ENCODE measurements at regions not wholly inside any gene's neighbourhood (a gene's known extent, or its start where the extent isn't known, plus 50 kb on each side); places are given as distances from the start of the nearest gene placed in this dataset.
A peak's percentile ranks its signal among the peaks of the same experiment; 100 is the strongest.

GRCh38 chr14:38730420-38730819 lies 372.6 kb downstream of the SEC23A start:
- no peaks in the 10 kb centered on the region for H3K4me1 Mint-ChIP-seq
- no peak for ATAC-seq
- Histone ChIP-seq H3K4me3 (ENCODE audit: low read length) (no peak overlapping the region), H3K36me3 (ENCODE audit: control insufficient read depth in 2 of 3, insufficient read depth in 3 of 3, low read length in 3 of 3) (no peaks in the 10 kb centered on the region), H3K27me3 (ENCODE audit: control insufficient read depth in 2 of 2, insufficient read depth in 2 of 2, low read length in 2 of 2) (no peaks in the 10 kb centered on the region), H3K9me3 (ENCODE audit: control insufficient read depth in 2 of 3, low read length in 3 of 3) (no peaks in the 10 kb centered on the region), H3K4me1 (ENCODE audit: control insufficient read depth in 2 of 2, insufficient read depth in 2 of 2, low read length in 2 of 2) (no peaks in the 10 kb centered on the region), H3K27ac (ENCODE audit: low read depth, low read length) (no peak overlapping the region)
- no peak for DNase-seq
- no peak overlapping the region for H3K4me3 Mint-ChIP-seq
- peaks cover 0 to 10% (median 2%) of the 10 kb centered on the region in 11 donors for H3K9me3 Mint-ChIP-seq
- ChIA-PET POLR2A (no interaction called here), CTCF (no interaction called here)
- H3K36me3 Mint-ChIP-seq: no peaks in the 10 kb centered on the region
- H3K27ac Mint-ChIP-seq: no peak overlapping the region
- peaks cover 0 to 7% (median 0%) of the 10 kb centered on the region in 5 donors for H3K27me3 Mint-ChIP-seq
- intact Hi-C loops (cut with micrococcal nuclease): no loop called here

GRCh38 chr14:38727731-38728130 lies 375.3 kb downstream of the SEC23A start:
- POLR2A ChIA-PET: no interaction called here
- peaks cover 0 to under 1% (median 0%) of the 10 kb centered on the region in 11 donors for H3K9me3 Mint-ChIP-seq

GRCh38 chr14:38724621-38725020 lies 378.4 kb downstream of the SEC23A start:
- peaks cover 0 to 7% (median 0%) of the 10 kb centered on the region in 5 donors for H3K27me3 Mint-ChIP-seq
- Histone ChIP-seq H3K4me1 (ENCODE audit: control insufficient read depth in 2 of 2, insufficient read depth in 2 of 2, low read length in 2 of 2) (no peaks in the 10 kb centered on the region), H3K4me3 (ENCODE audit: low read length) (no peak overlapping the region), H3K27me3 (ENCODE audit: control insufficient read depth in 2 of 2, insufficient read depth in 2 of 2, low read length in 2 of 2) (no peaks in the 10 kb centered on the region), H3K9me3 (ENCODE audit: control insufficient read depth in 2 of 3, low read length in 3 of 3) (no peaks in the 10 kb centered on the region), H3K27ac (ENCODE audit: low read depth, low read length) (no peak overlapping the region), H3K36me3 (ENCODE audit: control insufficient read depth in 2 of 3, insufficient read depth in 3 of 3, low read length in 3 of 3) (no peaks in the 10 kb centered on the region)
- no peak overlapping the region for H3K27ac Mint-ChIP-seq
- no peak overlapping the region for H3K4me3 Mint-ChIP-seq
- POLR2A ChIA-PET: no interaction called here
- H3K4me1 Mint-ChIP-seq: no peaks in the 10 kb centered on the region
- ATAC-seq (no peak), DNase-seq (no peak)
- CTCF ChIA-PET: no interaction called here
- H3K36me3 Mint-ChIP-seq: no peaks in the 10 kb centered on the region
- intact Hi-C loops (cut with micrococcal nuclease): loop anchor here in 1 of 2 donors (5.0 to 10.0 kb wide), 2 partner anchors 293 to 640 kb away; no protein-coding TSS in a partner anchor
- H3K9me3 Mint-ChIP-seq: peaks cover 0 to 6% (median 0%) of the 10 kb centered on the region in 11 donors

More at GRCh38 chr14:38727731-38728130, 375.3 kb downstream of the SEC23A start:
- no peaks in the 10 kb centered on the region for H3K27me3 ChIP-seq (ENCODE audit: control insufficient read depth in 2 of 2, insufficient read depth in 2 of 2, low read length in 2 of 2)
- no peaks in the 10 kb centered on the region for H3K9me3 ChIP-seq (ENCODE audit: control insufficient read depth in 2 of 3, low read length in 3 of 3)
- no peaks in the 10 kb centered on the region for H3K36me3 ChIP-seq (ENCODE audit: control insufficient read depth in 2 of 3, insufficient read depth in 3 of 3, low read length in 3 of 3)
- no peak overlapping the region for H3K4me3 ChIP-seq (ENCODE audit: low read length)
- ATAC-seq (no peak), DNase-seq (no peak)
- CTCF ChIA-PET: no interaction called here
- no peaks in the 10 kb centered on the region for H3K4me1 ChIP-seq (ENCODE audit: control insufficient read depth in 2 of 2, insufficient read depth in 2 of 2, low read length in 2 of 2)
- intact Hi-C loops (cut with micrococcal nuclease): loop anchor here in 1 of 2 donors (10.0 kb wide), 1 partner anchor 637 kb away; no protein-coding TSS in a partner anchor
- H3K27ac ChIP-seq (ENCODE audit: low read depth, low read length): no peak overlapping the region
- Mint-ChIP-seq H3K4me1 (no peaks in the 10 kb centered on the region), H3K4me3 (no peak overlapping the region), H3K27me3 (peaks cover 0 to 7% (median 0%) of the 10 kb centered on the region in 5 donors), H3K36me3 (no peaks in the 10 kb centered on the region), H3K27ac (no peak overlapping the region)

GRCh38 chr14:38723959-38724358 lies 379.1 kb downstream of the SEC23A start:
- H3K4me1 Mint-ChIP-seq: no peaks in the 10 kb centered on the region
- Histone ChIP-seq H3K27ac (ENCODE audit: low read depth, low read length) (no peak overlapping the region), H3K9me3 (ENCODE audit: control insufficient read depth in 2 of 3, low read length in 3 of 3) (no peaks in the 10 kb centered on the region), H3K27me3 (ENCODE audit: control insufficient read depth in 2 of 2, insufficient read depth in 2 of 2, low read length in 2 of 2) (no peaks in the 10 kb centered on the region), H3K4me3 (ENCODE audit: low read length) (no peak overlapping the region), H3K4me1 (ENCODE audit: control insufficient read depth in 2 of 2, insufficient read depth in 2 of 2, low read length in 2 of 2) (no peaks in the 10 kb centered on the region), H3K36me3 (ENCODE audit: control insufficient read depth in 2 of 3, insufficient read depth in 3 of 3, low read length in 3 of 3) (no peaks in the 10 kb centered on the region)
- no peak overlapping the region for H3K4me3 Mint-ChIP-seq
- H3K27ac Mint-ChIP-seq: no peak overlapping the region
- ATAC-seq: no peak
- peaks cover 0 to 6% (median 0%) of the 10 kb centered on the region in 11 donors for H3K9me3 Mint-ChIP-seq
- ChIA-PET CTCF (no interaction called here), POLR2A (no interaction called here)
- no peak for DNase-seq
- H3K27me3 Mint-ChIP-seq: peaks cover 0 to 7% (median 0%) of the 10 kb centered on the region in 5 donors
- no peaks in the 10 kb centered on the region for H3K36me3 Mint-ChIP-seq
- intact Hi-C loops (cut with micrococcal nuclease): loop anchor here (2.0 to 10.0 kb wide), 3 partner anchors 291 to 641 kb away; no protein-coding TSS in a partner anchor

- Mint-ChIP-seq H3K4me1 (no peaks in the 10 kb centered on the region), H3K4me3 (no peak overlapping the region), H3K9me3 (peaks cover 0 to 10% (median 0%) of the 10 kb centered on the region in 11 donors), H3K27me3 (peaks cover 0 to 7% (median 0%) of the 10 kb centered on the region in 5 donors), H3K27ac (no peak overlapping the region), H3K36me3 (no peaks in the 10 kb centered on the region)
- POLR2A ChIA-PET: no interaction called here
- no peak for ATAC-seq
- DNase-seq: no peak
- intact Hi-C loops (cut with micrococcal nuclease): loop anchor here (2.0 to 10.0 kb wide), 3 partner anchors 292 to 642 kb away; no protein-coding TSS in a partner anchor
- Histone ChIP-seq H3K4me3 (ENCODE audit: low read length) (no peak overlapping the region), H3K9me3 (ENCODE audit: control insufficient read depth in 2 of 3, low read length in 3 of 3) (no peaks in the 10 kb centered on the region), H3K4me1 (ENCODE audit: control insufficient read depth in 2 of 2, insufficient read depth in 2 of 2, low read length in 2 of 2) (no peaks in the 10 kb centered on the region), H3K36me3 (ENCODE audit: control insufficient read depth in 2 of 3, insufficient read depth in 3 of 3, low read length in 3 of 3) (no peaks in the 10 kb centered on the region), H3K27me3 (ENCODE audit: control insufficient read depth in 2 of 2, insufficient read depth in 2 of 2, low read length in 2 of 2) (no peaks in the 10 kb centered on the region), H3K27ac (ENCODE audit: low read depth, low read length) (no peak overlapping the region)
- CTCF ChIA-PET: no interaction called here
These were observed 379.8 kb downstream of the SEC23A start for GRCh38 chr14:38723277-38723676.

GRCh38 chr14:38721822-38722431 lies 381.1 kb downstream of the SEC23A start:
- H3K9me3 Mint-ChIP-seq: peaks cover 0 to 10% (median 0%) of the 10 kb centered on the region in 11 donors
- no peaks in the 10 kb centered on the region for H3K27me3 ChIP-seq (ENCODE audit: control insufficient read depth in 2 of 2, insufficient read depth in 2 of 2, low read length in 2 of 2)
- H3K4me3 Mint-ChIP-seq: no peak overlapping the region
- DNase-seq (peak in 1 of 9 donors; percentile 2), ATAC-seq (peak; percentile 70)
- H3K27ac Mint-ChIP-seq: no peak overlapping the region
- no peaks in the 10 kb centered on the region for H3K4me1 Mint-ChIP-seq
- no peak overlapping the region for H3K27ac ChIP-seq (ENCODE audit: low read depth, low read length)
- CTCF ChIA-PET: no interaction called here
- no peaks in the 10 kb centered on the region for H3K4me1 ChIP-seq (ENCODE audit: control insufficient read depth in 2 of 2, insufficient read depth in 2 of 2, low read length in 2 of 2)
- no peaks in the 10 kb centered on the region for H3K27me3 Mint-ChIP-seq
- H3K36me3 ChIP-seq (ENCODE audit: control insufficient read depth in 2 of 3, insufficient read depth in 3 of 3, low read length in 3 of 3): no peaks in the 10 kb centered on the region
- H3K4me3 ChIP-seq (ENCODE audit: low read length): no peak overlapping the region
- no peaks in the 10 kb centered on the region for H3K9me3 ChIP-seq (ENCODE audit: control insufficient read depth in 2 of 3, low read length in 3 of 3)
- intact Hi-C loops (cut with micrococcal nuclease): loop anchor here (1.0 to 10.0 kb wide), 4 partner anchors 145 to 643 kb away; no protein-coding TSS in a partner anchor
- POLR2A ChIA-PET: no interaction called here
- H3K36me3 Mint-ChIP-seq: no peaks in the 10 kb centered on the region

GRCh38 chr14:38718519-38718918 lies 384.5 kb downstream of the SEC23A start:
- H3K27ac ChIP-seq (ENCODE audit: low read depth, low read length): no peak overlapping the region
- H3K4me1 Mint-ChIP-seq: no peaks in the 10 kb centered on the region
- no peaks in the 10 kb centered on the region for H3K36me3 Mint-ChIP-seq
- ChIA-PET POLR2A (no interaction called here), CTCF (no interaction called here)
- no peak overlapping the region for H3K4me3 Mint-ChIP-seq
- no peak overlapping the region for H3K4me3 ChIP-seq (ENCODE audit: low read length)
- peaks cover 0 to 10% (median 0%) of the 10 kb centered on the region in 11 donors for H3K9me3 Mint-ChIP-seq
- no peaks in the 10 kb centered on the region for H3K27me3 ChIP-seq (ENCODE audit: control insufficient read depth in 2 of 2, insufficient read depth in 2 of 2, low read length in 2 of 2)
- H3K36me3 ChIP-seq (ENCODE audit: control insufficient read depth in 2 of 3, insufficient read depth in 3 of 3, low read length in 3 of 3): no peaks in the 10 kb centered on the region
- H3K4me1 ChIP-seq (ENCODE audit: control insufficient read depth in 2 of 2, insufficient read depth in 2 of 2, low read length in 2 of 2): no peaks in the 10 kb centered on the region
- ATAC-seq (no peak), DNase-seq (no peak)
- intact Hi-C loops (cut with micrococcal nuclease): no loop called here
- no peaks in the 10 kb centered on the region for H3K9me3 ChIP-seq (ENCODE audit: control insufficient read depth in 2 of 3, low read length in 3 of 3)
- H3K27me3 Mint-ChIP-seq: no peaks in the 10 kb centered on the region
- no peak overlapping the region for H3K27ac Mint-ChIP-seq
